ENCODE measurements at regions not wholly inside any gene's neighbourhood (a gene's known extent, or its start where the extent isn't known, plus 50 kb on each side); places are given as distances from the start of the nearest gene placed in this dataset.

DNA sequence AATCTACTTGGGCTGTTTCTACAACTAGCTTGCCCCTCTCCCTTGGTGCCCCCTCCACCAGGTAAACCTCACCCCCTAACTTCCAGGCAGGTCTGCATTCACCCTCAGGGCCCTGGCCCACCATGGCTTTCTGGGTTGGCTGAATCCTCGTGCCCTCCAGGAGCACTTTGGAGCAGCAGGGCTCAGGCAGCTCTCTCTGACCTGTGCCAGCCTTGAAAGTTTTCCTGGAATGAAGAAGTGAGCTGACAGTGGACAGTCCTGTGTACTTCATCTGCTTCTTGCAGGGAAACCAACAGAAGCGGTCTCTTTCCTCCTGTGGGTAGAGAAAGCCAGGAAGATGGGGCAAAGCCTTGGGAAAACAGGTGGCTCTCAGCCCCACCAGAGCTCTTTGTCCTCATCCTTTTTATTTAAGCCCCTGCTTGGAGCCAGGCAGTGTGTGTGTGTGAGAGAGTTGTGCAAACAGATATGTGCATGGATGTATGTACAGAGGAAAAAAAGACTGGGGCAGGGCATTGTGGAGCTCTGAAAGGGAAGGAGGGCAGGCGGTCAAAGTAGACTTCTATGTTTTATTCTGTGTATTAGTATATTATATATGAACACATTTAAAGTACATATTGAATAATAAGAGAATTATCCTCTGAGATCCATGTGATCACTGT lies 62.3 kb upstream of the SPRY4 start:
- Mint-ChIP-seq H3K27ac (no peak overlapping the region), H3K27me3 (ENCODE audit: insufficient read depth) (no peaks in the 10 kb centered on the region; the same call in none of the 2 replicates), H3K4me1 (ENCODE audit: low read depth) (peaks cover 69% of the 10 kb centered on the region), H3K36me3 (ENCODE audit: low read depth) (no peaks in the 10 kb centered on the region), H3K9me3 (no peaks in the 10 kb centered on the region), H3K4me3 (no peak overlapping the region)
- TF ChIP-seq, protein P1, sequence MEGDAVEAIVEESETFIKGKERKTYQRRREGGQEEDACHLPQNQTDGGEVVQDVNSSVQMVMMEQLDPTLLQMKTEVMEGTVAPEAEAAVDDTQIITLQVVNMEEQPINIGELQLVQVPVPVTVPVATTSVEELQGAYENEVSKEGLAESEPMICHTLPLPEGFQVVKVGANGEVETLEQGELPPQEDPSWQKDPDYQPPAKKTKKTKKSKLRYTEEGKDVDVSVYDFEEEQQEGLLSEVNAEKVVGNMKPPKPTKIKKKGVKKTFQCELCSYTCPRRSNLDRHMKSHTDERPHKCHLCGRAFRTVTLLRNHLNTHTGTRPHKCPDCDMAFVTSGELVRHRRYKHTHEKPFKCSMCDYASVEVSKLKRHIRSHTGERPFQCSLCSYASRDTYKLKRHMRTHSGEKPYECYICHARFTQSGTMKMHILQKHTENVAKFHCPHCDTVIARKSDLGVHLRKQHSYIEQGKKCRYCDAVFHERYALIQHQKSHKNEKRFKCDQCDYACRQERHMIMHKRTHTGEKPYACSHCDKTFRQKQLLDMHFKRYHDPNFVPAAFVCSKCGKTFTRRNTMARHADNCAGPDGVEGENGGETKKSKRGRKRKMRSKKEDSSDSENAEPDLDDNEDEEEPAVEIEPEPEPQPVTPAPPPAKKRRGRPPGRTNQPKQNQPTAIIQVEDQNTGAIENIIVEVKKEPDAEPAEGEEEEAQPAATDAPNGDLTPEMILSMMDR (IDR thresholded peaks at IDR 0.05): no peak
- no peak for DNase-seq

DNA sequence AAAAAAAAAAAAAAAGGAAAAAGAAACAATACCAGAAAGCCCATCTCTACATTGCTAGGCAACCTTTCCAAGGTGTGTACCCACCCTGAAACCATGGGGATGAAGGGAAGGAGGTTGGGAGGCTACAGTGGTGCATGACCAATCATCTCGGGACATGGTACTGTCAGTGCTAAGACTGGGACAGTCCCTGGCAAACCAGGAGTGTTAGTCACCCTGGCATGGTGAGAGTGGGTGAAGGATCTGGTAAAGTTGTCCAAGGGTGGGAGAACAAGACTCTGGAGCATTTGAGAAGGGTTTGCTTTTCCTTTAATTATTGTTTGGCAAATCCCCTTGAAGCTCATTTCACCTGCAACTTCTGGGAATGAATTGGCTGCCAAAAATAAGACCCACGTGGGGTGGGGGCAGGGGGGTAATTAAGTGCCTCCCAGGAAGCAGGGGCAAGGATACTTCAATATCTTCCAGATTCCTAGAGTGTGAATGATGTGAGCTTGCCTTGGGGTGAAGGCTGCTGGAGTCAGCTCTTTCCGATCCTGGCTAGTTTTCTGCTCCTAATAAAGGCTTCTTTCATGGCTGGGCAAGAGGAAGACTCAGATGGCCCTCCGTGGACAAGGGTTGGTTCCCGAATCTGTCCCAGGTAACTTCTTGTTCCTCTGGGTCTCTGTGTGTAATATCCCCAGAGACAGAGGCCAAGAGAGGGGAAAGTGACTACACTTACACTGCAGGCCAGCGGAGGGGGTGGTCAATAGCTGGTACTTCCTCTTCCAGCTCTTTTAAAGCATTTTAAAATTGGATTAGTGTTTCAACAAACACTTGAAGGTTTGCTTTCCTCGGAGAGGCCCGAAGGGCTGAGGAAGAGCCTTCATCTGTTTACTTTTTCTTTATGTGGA lies 61.6 kb upstream of the SPRY4 start:
- peak overlapping the region; percentile 87 for H3K27ac Mint-ChIP-seq
- no peaks in the 10 kb centered on the region; the same call in none of the 2 replicates for H3K27me3 Mint-ChIP-seq (ENCODE audit: insufficient read depth)
- no peaks in the 10 kb centered on the region for H3K9me3 Mint-ChIP-seq
- H3K36me3 Mint-ChIP-seq (ENCODE audit: low read depth): no peaks in the 10 kb centered on the region
- peaks cover 69% of the 10 kb centered on the region for H3K4me1 Mint-ChIP-seq (ENCODE audit: low read depth)
- TF ChIP-seq, protein P1 (IDR thresholded peaks at IDR 0.05): no peak
- no peak overlapping the region; the same call in 1 of the 2 replicates for H3K4me3 Mint-ChIP-seq
- DNase-seq: no peak

DNA sequence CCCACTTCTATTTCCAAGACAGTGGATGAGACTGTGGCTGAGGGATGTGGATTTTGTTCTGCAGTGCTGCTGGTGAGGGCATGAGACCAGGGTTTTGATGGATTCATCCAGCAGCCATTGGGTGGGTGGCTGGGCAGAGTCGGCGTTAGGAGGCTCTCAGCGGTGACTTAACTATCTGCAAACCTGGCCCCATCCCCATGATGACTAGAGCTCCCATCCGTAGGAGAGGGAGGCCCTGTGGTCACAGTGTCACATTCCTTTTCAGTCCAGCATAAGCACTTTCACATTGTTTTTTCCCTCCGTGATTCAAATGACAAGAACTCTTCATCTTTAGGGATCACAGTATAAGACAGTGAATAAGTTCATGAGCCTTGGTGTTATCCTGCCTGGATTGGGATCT lies 60.4 kb upstream of the SPRY4 start:
- H3K36me3 Mint-ChIP-seq (ENCODE audit: low read depth): no peaks in the 10 kb centered on the region
- peak; percentile 74 for DNase-seq
- H3K9me3 Mint-ChIP-seq: no peaks in the 10 kb centered on the region
- H3K27me3 Mint-ChIP-seq (ENCODE audit: insufficient read depth): no peaks in the 10 kb centered on the region; the same call in none of the 2 replicates
- peak overlapping the region; percentile 32; the same call in 1 of the 2 replicates for H3K4me3 Mint-ChIP-seq
- peaks cover 58% of the 10 kb centered on the region for H3K4me1 Mint-ChIP-seq (ENCODE audit: low read depth)
- TF ChIP-seq, protein P1 (IDR thresholded peaks at IDR 0.05): no peak
- peak overlapping the region; percentile 87 for H3K27ac Mint-ChIP-seq

DNA sequence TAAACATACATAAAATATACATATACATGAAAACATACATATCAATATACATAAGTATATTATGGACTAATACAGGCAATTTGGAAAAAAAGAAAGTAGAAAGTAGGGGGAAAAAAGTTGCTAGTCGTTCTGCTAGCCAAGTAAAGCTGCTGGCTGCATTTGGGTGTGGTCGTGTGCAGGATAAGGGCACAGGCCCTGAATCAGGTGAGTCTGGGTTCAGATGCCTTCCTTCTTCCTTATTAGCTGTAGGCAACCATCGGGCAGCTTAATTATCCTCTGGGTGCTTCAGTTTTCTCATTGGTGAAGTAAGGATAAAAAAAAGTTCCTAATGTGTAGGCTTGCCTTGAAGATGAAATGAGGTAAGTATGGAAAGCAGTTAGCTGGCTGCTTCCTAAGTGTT lies 59.2 kb upstream of the SPRY4 start:
- no peaks in the 10 kb centered on the region for H3K9me3 Mint-ChIP-seq
- peaks cover 47% of the 10 kb centered on the region for H3K4me1 Mint-ChIP-seq (ENCODE audit: low read depth)
- no peak for DNase-seq
- H3K27me3 Mint-ChIP-seq (ENCODE audit: insufficient read depth): no peaks in the 10 kb centered on the region; the same call in 1 of the 2 replicates
- peak overlapping the region; percentile 87 for H3K27ac Mint-ChIP-seq
- TF ChIP-seq, protein P1 (IDR thresholded peaks at IDR 0.05): no peak
- H3K36me3 Mint-ChIP-seq (ENCODE audit: low read depth): no peaks in the 10 kb centered on the region
- H3K4me3 Mint-ChIP-seq: no peak overlapping the region

DNA sequence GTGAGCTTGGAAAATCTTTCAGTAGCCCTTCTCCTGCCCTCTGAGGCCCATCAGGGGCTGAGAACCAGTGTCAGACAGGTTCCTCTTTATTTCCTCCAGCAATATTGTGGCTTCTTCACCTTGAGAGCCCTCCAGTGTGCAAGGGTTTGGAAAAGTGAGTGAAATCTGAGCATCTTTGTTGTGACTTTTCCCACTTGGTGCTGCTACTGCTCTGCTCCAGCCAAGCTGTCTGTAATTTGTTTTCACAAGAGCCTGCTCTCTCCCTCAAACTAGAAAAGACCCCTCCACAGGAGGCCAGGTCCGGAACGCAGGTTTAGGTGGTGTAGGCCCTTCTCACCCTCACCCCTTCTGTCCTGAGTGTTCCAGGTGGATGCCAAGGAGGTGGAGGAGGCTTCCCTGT lies 57.4 kb upstream of the SPRY4 start:
- Mint-ChIP-seq H3K27ac (no peak overlapping the region), H3K9me3 (no peaks in the 10 kb centered on the region), H3K27me3 (ENCODE audit: insufficient read depth) (no peaks in the 10 kb centered on the region; the same call in 1 of the 2 replicates), H3K4me1 (ENCODE audit: low read depth) (peaks cover 32% of the 10 kb centered on the region), H3K36me3 (ENCODE audit: low read depth) (no peaks in the 10 kb centered on the region), H3K4me3 (no peak overlapping the region)
- TF ChIP-seq, protein P1 (IDR thresholded peaks at IDR 0.05): no peak
- no peak for DNase-seq
